Naive thymus-derived CD4-positive, alpha-beta T cell (primary cell): ENCODE measurements at regions not wholly inside any gene's neighbourhood (a gene's known extent, or its start where the extent isn't known, plus 50 kb on each side); places are given as distances from the start of the nearest gene placed in this dataset.

Experiments
- ATAC-seq: fragments of 150-1000 bp; cut with Tn5 transposase; 2 replicates; pipeline ENCODE4 v1.10.0; 2021; ENCODE audit warnings: mild to moderate bottlenecking, moderate library complexity
- CTCF ChIA-PET: fragments of 350-600 bp; sonication (Branson Sonifier 250); formaldehyde crosslinking; loops from one replicate; lab custom pipeline; 2021; ENCODE audit warnings: antibody characterized with exemption; lab: Charles Lee
- POLR2A ChIA-PET: fragments of 350-600 bp; sonication (Branson Sonifier 250); formaldehyde crosslinking; loops from one replicate; lab custom pipeline; 2021; ENCODE audit warnings: antibody characterized with exemption, inconsistent platforms; lab: Charles Lee
- DNase-seq, 9 donors: peaks; one replicate each; pipeline versions ENCODE4 v3.0.0 to v3.0.0-alpha.2; 2020 to 2022; ENCODE audit warnings: mixed read lengths in 1 of 9
- H3K27ac ChIP-seq: one replicate; pipeline ENCODE4 v1.7.0; 2013; ENCODE audit warnings: mild to moderate bottlenecking, low read depth, low read length, moderate library complexity
- H3K27me3 ChIP-seq, 2 donors: one replicate each; pipeline ENCODE4 v1.7.0; 2013; ENCODE audit warnings: low read length in 2 of 2, mild to moderate bottlenecking in 2 of 2, moderate library complexity in 2 of 2; ENCODE audit not compliant: control insufficient read depth in 2 of 2, insufficient read depth in 2 of 2
- H3K36me3 ChIP-seq, 3 experiments: 1 replicate in 2 of 3; 2 replicates in 1 of 3; pipeline ENCODE4 v1.7.0; 2013; ENCODE audit warnings: low read length in 3 of 3, mild to moderate bottlenecking in 3 of 3, moderate library complexity in 1 of 3; ENCODE audit not compliant: insufficient read depth in 3 of 3, control insufficient read depth in 2 of 3
- H3K4me1 ChIP-seq, 2 donors: one replicate each; pipeline ENCODE4 v1.7.0; 2013; ENCODE audit warnings: low read length in 2 of 2, mild to moderate bottlenecking in 2 of 2, moderate library complexity in 1 of 2; ENCODE audit not compliant: control insufficient read depth in 2 of 2, insufficient read depth in 2 of 2
- H3K4me3 ChIP-seq: 2 replicates; pipeline ENCODE4 v1.7.0; 2013; ENCODE audit warnings: mild to moderate bottlenecking, low read length
- H3K9me3 ChIP-seq, 3 experiments: 1 replicate in 2 of 3; 2 replicates in 1 of 3; pipeline ENCODE4 v1.7.0; 2013; ENCODE audit warnings: low read length in 3 of 3; ENCODE audit not compliant: control insufficient read depth in 2 of 3
- H3K27ac Mint-ChIP-seq, 9 donors: one replicate each; pipeline ENCODE4 v1.8.0; 2020 to 2022; ENCODE audit warnings: mixed read lengths in 9 of 9, mild to moderate bottlenecking in 8 of 9, moderate library complexity in 5 of 9, inconsistent platforms in 2 of 9
- H3K27me3 Mint-ChIP-seq, 5 donors: one replicate each; pipeline ENCODE4 v1.8.0; 2021 to 2022; ENCODE audit warnings: mixed read lengths in 5 of 5, mild to moderate bottlenecking in 1 of 5
- H3K36me3 Mint-ChIP-seq, 5 donors: one replicate each; pipeline ENCODE4 v1.8.0; 2020 to 2022; ENCODE audit warnings: mixed read lengths in 5 of 5, mild to moderate bottlenecking in 3 of 5, inconsistent platforms in 1 of 5
- H3K4me1 Mint-ChIP-seq, 7 donors: one replicate each; pipeline ENCODE4 v1.8.0; 2020 to 2022; ENCODE audit warnings: mixed read lengths in 7 of 7, mild to moderate bottlenecking in 3 of 7, inconsistent platforms in 1 of 7
- H3K4me3 Mint-ChIP-seq, 10 donors: one replicate each; pipeline ENCODE4 v1.8.0; 2020 to 2022; ENCODE audit warnings: mild to moderate bottlenecking in 10 of 10, mixed read lengths in 10 of 10, moderate library complexity in 6 of 10, inconsistent platforms in 2 of 10
- H3K9me3 Mint-ChIP-seq, 11 donors: one replicate each; pipeline ENCODE4 v1.8.0; 2020 to 2022; ENCODE audit warnings: mixed read lengths in 11 of 11, mild to moderate bottlenecking in 4 of 11, inconsistent platforms in 1 of 11, moderate library complexity in 1 of 11
- intact Hi-C, 2 donors: fragments of 100-400 bp; cut with micrococcal nuclease; formaldehyde crosslinking; loops; one replicate each; pipeline ENCODE4 v1.15.1; 2023

GRCh38 chr4:23169608-23170311 lies 477.0 kb downstream of the GBA3 start:
- H3K27me3 ChIP-seq: no peaks in the 10 kb centered on the region
- Mint-ChIP-seq H3K27ac (no peak overlapping the region), H3K4me1 (no peaks in the 10 kb centered on the region), H3K36me3 (no peaks in the 10 kb centered on the region), H3K27me3 (peaks cover 0 to 7% (median 0%) of the 10 kb centered on the region in 5 donors), H3K4me3 (no peak overlapping the region), H3K9me3 (peaks cover 0 to 16% (median under 1%) of the 10 kb centered on the region in 11 donors)
- DNase-seq (no peak), ATAC-seq (no peak)
- no peak overlapping the region for H3K4me3 ChIP-seq
- no peaks in the 10 kb centered on the region for H3K4me1 ChIP-seq
- H3K27ac ChIP-seq: no peak overlapping the region
- H3K36me3 ChIP-seq: no peaks in the 10 kb centered on the region
- H3K9me3 ChIP-seq: no peaks in the 10 kb centered on the region
- intact Hi-C loops: no loop called here
- ChIA-PET POLR2A (no interaction called here), CTCF (interaction anchor here (0.9 kb wide), 1 partner anchor 10 kb away, joined by 3 read pairs; no protein-coding TSS in a partner anchor)

DNA sequence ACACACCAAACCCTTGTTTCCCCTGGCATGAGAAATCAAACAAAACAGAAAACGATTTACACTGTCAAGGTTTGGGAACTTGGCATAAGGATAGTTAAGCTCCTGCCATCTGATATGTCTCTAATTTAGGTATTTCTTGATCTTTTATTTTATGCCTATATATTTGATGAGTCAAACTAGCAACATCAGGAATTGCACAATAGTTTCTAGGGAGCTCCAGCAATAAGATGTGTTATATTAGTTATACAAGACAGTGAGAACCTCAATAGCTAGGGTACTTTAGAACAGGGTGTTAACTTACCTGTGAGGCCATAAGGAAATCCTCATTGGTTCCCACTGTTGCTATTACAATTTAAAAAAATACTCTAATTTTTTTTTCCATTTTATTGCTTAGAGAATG lies 474.2 kb downstream of the GBA3 start:
- Mint-ChIP-seq H3K9me3 (peaks cover 0 to 10% (median 3%) of the 10 kb centered on the region in 11 donors), H3K4me3 (no peak overlapping the region), H3K4me1 (peaks cover 0 to 6% (median 0%) of the 10 kb centered on the region in 7 donors), H3K27me3 (peaks cover 0 to 19% (median 5%) of the 10 kb centered on the region in 5 donors), H3K27ac (no peak overlapping the region), H3K36me3 (no peaks in the 10 kb centered on the region)
- H3K27me3 ChIP-seq: no peaks in the 10 kb centered on the region
- intact Hi-C loops: no loop called here
- H3K27ac ChIP-seq: no peak overlapping the region
- no peaks in the 10 kb centered on the region for H3K9me3 ChIP-seq
- DNase-seq (no peak), ATAC-seq (no peak)
- H3K4me3 ChIP-seq: no peak overlapping the region
- ChIA-PET CTCF (no interaction called here), POLR2A (no interaction called here)
- no peaks in the 10 kb centered on the region for H3K4me1 ChIP-seq
- no peaks in the 10 kb centered on the region for H3K36me3 ChIP-seq

DNA sequence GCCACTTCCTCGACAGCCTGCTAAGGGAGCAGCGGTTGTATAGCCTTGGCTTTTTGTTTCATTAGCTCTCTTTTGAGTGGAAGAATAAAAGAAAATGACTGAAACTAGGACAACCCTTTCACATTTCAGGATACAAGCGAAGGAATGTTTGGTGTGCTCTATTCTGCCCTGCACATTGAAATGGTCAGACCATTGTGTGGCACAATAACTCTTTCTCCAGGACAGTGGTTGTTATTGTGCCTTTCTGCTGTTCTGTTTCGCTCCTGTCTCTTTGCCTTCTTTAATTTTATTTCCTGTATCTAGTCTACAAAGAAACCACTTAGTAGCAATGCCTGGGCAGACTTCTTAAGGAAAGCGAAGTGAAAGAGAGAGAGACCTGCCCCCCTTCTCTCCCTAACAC lies 473.7 kb downstream of the GBA3 start:
- Mint-ChIP-seq H3K4me1 (peaks cover 0 to 6% (median 0%) of the 10 kb centered on the region in 7 donors), H3K9me3 (peaks cover 0 to 10% (median 3%) of the 10 kb centered on the region in 11 donors), H3K36me3 (no peaks in the 10 kb centered on the region), H3K4me3 (no peak overlapping the region), H3K27me3 (peaks cover 0 to 19% (median 5%) of the 10 kb centered on the region in 5 donors), H3K27ac (no peak overlapping the region)
- Histone ChIP-seq H3K9me3 (no peaks in the 10 kb centered on the region), H3K36me3 (no peaks in the 10 kb centered on the region), H3K27ac (no peak overlapping the region), H3K4me1 (no peaks in the 10 kb centered on the region), H3K27me3 (no peaks in the 10 kb centered on the region), H3K4me3 (no peak overlapping the region)
- POLR2A ChIA-PET: no interaction called here
- intact Hi-C loops: no loop called here
- DNase-seq (no peak), ATAC-seq (no peak)
- CTCF ChIA-PET: interaction anchor here (0.6 kb wide), 1 partner anchor 37 kb away, joined by 4 read pairs; no protein-coding TSS in a partner anchor

DNA sequence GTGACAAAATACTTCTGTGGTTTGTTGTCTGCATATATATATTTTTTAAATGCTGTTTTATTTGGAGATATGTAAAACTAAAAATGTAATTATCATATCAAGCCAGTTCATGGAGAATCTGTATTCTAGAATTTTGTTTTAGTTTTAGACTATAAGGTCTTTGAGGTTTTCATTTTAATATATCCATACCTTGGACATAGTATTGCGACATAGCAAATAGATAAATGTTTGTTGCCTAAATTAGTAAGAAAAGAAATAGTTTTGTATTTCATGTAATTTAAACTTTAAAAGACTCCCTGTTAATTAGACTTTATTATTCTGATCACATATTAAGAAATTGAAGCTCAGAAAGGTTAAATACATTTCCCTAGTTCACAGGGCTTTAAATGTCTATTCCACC lies 472.9 kb downstream of the GBA3 start:
- H3K27me3 Mint-ChIP-seq: peaks cover 0 to 19% (median 5%) of the 10 kb centered on the region in 5 donors

GRCh38 chr4:23163647-23164436 lies 471.1 kb downstream of the GBA3 start:
- H3K4me3 Mint-ChIP-seq: no peak overlapping the region
- intact Hi-C loops: no loop called here
- DNase-seq (no peak), ATAC-seq (no peak)
- H3K27ac Mint-ChIP-seq: no peak overlapping the region
- Histone ChIP-seq H3K27ac (no peak overlapping the region), H3K4me1 (no peaks in the 10 kb centered on the region), H3K4me3 (no peak overlapping the region), H3K36me3 (no peaks in the 10 kb centered on the region), H3K27me3 (no peaks in the 10 kb centered on the region), H3K9me3 (no peaks in the 10 kb centered on the region)
- H3K4me1 Mint-ChIP-seq: peaks cover 0 to 6% (median 0%) of the 10 kb centered on the region in 7 donors
- peaks cover 0 to 19% (median 5%) of the 10 kb centered on the region in 5 donors for H3K27me3 Mint-ChIP-seq
- CTCF ChIA-PET: no interaction called here
- no peaks in the 10 kb centered on the region for H3K36me3 Mint-ChIP-seq
- POLR2A ChIA-PET: no interaction called here
- peaks cover 0 to 13% (median 3%) of the 10 kb centered on the region in 11 donors for H3K9me3 Mint-ChIP-seq

More for the DNA sequence above, 472.9 kb downstream of the GBA3 start:
- CTCF ChIA-PET: interaction anchor here (0.6 kb wide), 1 partner anchor 37 kb away, joined by 4 read pairs; no protein-coding TSS in a partner anchor
- no peak for ATAC-seq
- peaks cover 0 to 6% (median 0%) of the 10 kb centered on the region in 7 donors for H3K4me1 Mint-ChIP-seq
- Histone ChIP-seq H3K4me1 (no peaks in the 10 kb centered on the region), H3K27ac (no peak overlapping the region), H3K9me3 (no peaks in the 10 kb centered on the region), H3K36me3 (no peaks in the 10 kb centered on the region), H3K4me3 (no peak overlapping the region), H3K27me3 (no peaks in the 10 kb centered on the region)
- intact Hi-C loops: no loop called here
- peaks cover 0 to 11% (median 3%) of the 10 kb centered on the region in 11 donors for H3K9me3 Mint-ChIP-seq
- H3K27ac Mint-ChIP-seq: no peak overlapping the region
- no peak for DNase-seq
- no peaks in the 10 kb centered on the region for H3K36me3 Mint-ChIP-seq
- no peak overlapping the region for H3K4me3 Mint-ChIP-seq
- POLR2A ChIA-PET: no interaction called here

DNA sequence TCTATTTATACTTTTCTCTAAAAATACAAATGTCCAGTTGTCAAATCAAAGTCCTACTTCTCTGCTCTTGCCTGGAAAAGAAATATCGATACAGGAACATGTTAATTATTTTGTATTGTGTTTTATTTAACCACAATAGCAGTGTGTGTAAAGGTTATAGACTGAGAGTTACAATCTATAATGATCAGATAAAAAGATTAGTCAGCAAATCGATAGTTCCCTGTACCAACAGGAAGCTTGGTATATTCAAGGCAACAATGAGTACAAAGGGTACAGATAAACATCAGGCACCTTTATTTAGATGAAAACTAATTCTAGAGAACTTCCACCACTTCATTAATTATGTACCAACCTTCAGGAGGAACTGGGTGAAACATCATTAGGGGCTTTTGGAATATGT lies 469.5 kb downstream of the GBA3 start:
- H3K4me3 Mint-ChIP-seq: no peak overlapping the region
- Histone ChIP-seq H3K27me3 (no peaks in the 10 kb centered on the region), H3K36me3 (no peaks in the 10 kb centered on the region), H3K4me3 (no peak overlapping the region), H3K4me1 (no peaks in the 10 kb centered on the region), H3K9me3 (no peaks in the 10 kb centered on the region), H3K27ac (no peak overlapping the region)
- CTCF ChIA-PET: no interaction called here
- peaks cover 0 to 13% (median 3%) of the 10 kb centered on the region in 11 donors for H3K9me3 Mint-ChIP-seq
- no peak overlapping the region for H3K27ac Mint-ChIP-seq
- POLR2A ChIA-PET: no interaction called here
- H3K27me3 Mint-ChIP-seq: peaks cover 0 to 18% (median 5%) of the 10 kb centered on the region in 5 donors
- intact Hi-C loops: no loop called here
- DNase-seq: no peak
- H3K4me1 Mint-ChIP-seq: peaks cover 0 to 6% (median 0%) of the 10 kb centered on the region in 7 donors
- no peak for ATAC-seq
- H3K36me3 Mint-ChIP-seq: no peaks in the 10 kb centered on the region
